Endothelial cell of umbilical vein (primary cell): ENCODE measurements at regions not wholly inside any gene's neighbourhood (a gene's known extent, or its start where the extent isn't known, plus 50 kb on each side); places are given as distances from the start of the nearest gene placed in this dataset.

Source experiments
- BruUV-seq: library from RNA; stranded (reverse); fragments of 400-500 nt; replicated peaks from 2 replicates; lab custom pipeline; 2021; lab: Mats Ljungman, UMichigan
- CTCF ChIA-PET: fragments of 300-600, 350-600 bp; sonication (Branson Sonifier 250); formaldehyde crosslinking; loops from one replicate; lab custom pipeline; 2021; ENCODE audit warnings: antibody characterized with exemption, inconsistent platforms; lab: Charles Lee
- POLR2A ChIA-PET: fragments of 300-600, 350-600 bp; sonication (Branson Sonifier 250); formaldehyde crosslinking; loops from one replicate; lab custom pipeline; 2021; ENCODE audit warnings: antibody characterized with exemption, inconsistent platforms; lab: Charles Lee
- DNase-seq: peaks from one replicate; pipeline ENCODE4 v3.0.0-alpha.2; 2011; ENCODE audit warnings: low read depth, low spot score
- FAIRE-seq: peaks from 2 replicates; lab custom pipeline; 2011; peaks lifted over from hg19 to GRCh38; lab: Jason Lieb, UNC
- H2AFZ ChIP-seq: 2 replicates; pipeline ENCODE4 v1.6.0; 2012; ENCODE audit warnings: low read depth, low read length, control low read depth, inconsistent platforms
- H3K27ac ChIP-seq: 2 replicates; pipeline ENCODE4 v1.5.1; 2011; ENCODE audit warnings: low read depth, mild to moderate bottlenecking, control low read depth, low read length, moderate library complexity; ENCODE audit not compliant: insufficient read depth
- H3K27me3 ChIP-seq, 2 experiments: 2 replicates each; pipeline versions ENCODE4 v1.6.0 to v1.6.1; 2011; ENCODE audit warnings: low read length in 2 of 2, mixed read lengths in 1 of 2; ENCODE audit not compliant: control insufficient read depth in 2 of 2, insufficient read depth in 2 of 2
- H3K36me3 ChIP-seq, 2 experiments: 2 replicates in 1 of 2; 3 replicates in 1 of 2; pipeline ENCODE4 v1.5.1; 2011; ENCODE audit warnings: low read length in 2 of 2, mild to moderate bottlenecking in 1 of 2, moderate library complexity in 1 of 2; ENCODE audit not compliant: control insufficient read depth in 2 of 2, insufficient read depth in 2 of 2; ENCODE audit errors: extremely low read depth in 1 of 2
- H3K4me1 ChIP-seq: 3 replicates; pipeline ENCODE4 v1.5.1; 2011; ENCODE audit warnings: mild to moderate bottlenecking, low read length; ENCODE audit not compliant: control insufficient read depth, insufficient read depth; ENCODE audit errors: extremely low read depth
- H3K4me2 ChIP-seq: 2 replicates; pipeline ENCODE4 v1.6.1; 2011; ENCODE audit warnings: low read length, control low read depth, mixed read lengths; ENCODE audit not compliant: insufficient read depth
- H3K4me3 ChIP-seq, 3 experiments: fragments of 200-600 bp in 1 of 3; sonication (generic), shearing (Covaris generic) in 1 of 3; replicated peaks in 1 of 3; 2 replicates each; pipeline ENCODE4 v1.5.1; 2011 to 2016; ENCODE audit warnings: control low read depth in 3 of 3, low read length in 3 of 3, mild to moderate bottlenecking in 2 of 3, inconsistent platforms in 1 of 3, low read depth in 1 of 3, moderate library complexity in 1 of 3; ENCODE audit not compliant: insufficient read depth in 1 of 3
- H3K79me2 ChIP-seq: 2 replicates; pipeline ENCODE4 v1.6.0; 2012; ENCODE audit warnings: low read length, inconsistent platforms; ENCODE audit not compliant: control insufficient read depth, insufficient read depth
- H3K9ac ChIP-seq: replicated peaks from 2 replicates; pipeline ENCODE3; 2011; ENCODE audit warnings: low read length, control low read depth; ENCODE audit not compliant: insufficient read depth; ENCODE audit errors: extremely low read depth
- H3K9me1 ChIP-seq: replicated peaks from 3 replicates; pipeline ENCODE4 v1.6.0; 2011; ENCODE audit warnings: mild to moderate bottlenecking, low read length; ENCODE audit not compliant: control insufficient read depth, insufficient read depth; ENCODE audit errors: extremely low read depth
- H3K9me3 ChIP-seq: replicated peaks from 2 replicates; pipeline ENCODE4 v1.5.1; 2012; ENCODE audit warnings: low read length, inconsistent platforms; ENCODE audit not compliant: control insufficient read depth, insufficient read depth
- H4K20me1 ChIP-seq: replicated peaks from 2 replicates; pipeline ENCODE3; 2011; ENCODE audit warnings: mild to moderate bottlenecking, low read length; ENCODE audit not compliant: control insufficient read depth, insufficient read depth; ENCODE audit errors: extremely low read depth
- CTCF ChIP-seq, 2 donors: IDR thresholded peaks; 1 replicate in 1 of 2; 2 replicates in 1 of 2; pipeline ENCODE4 v1.5.1; 2011; ENCODE audit warnings: low read length in 2 of 2, mild to moderate bottlenecking in 2 of 2, moderate library complexity in 2 of 2, control low read depth in 1 of 2, inconsistent platforms in 1 of 2, low read depth in 1 of 2; ENCODE audit not compliant: insufficient read depth in 1 of 2; ENCODE audit errors: extremely low read depth in 1 of 2
- EZH2 ChIP-seq: IDR thresholded peaks from 2 replicates; pipeline ENCODE4 v1.6.1; 2012; ENCODE audit warnings: borderline replicate concordance, low read depth, mild to moderate bottlenecking, moderate library complexity, low read length, inconsistent platforms; ENCODE audit not compliant: severe bottlenecking
- FOS ChIP-seq: IDR thresholded peaks from 2 replicates; pipeline ENCODE4 v1.6.1; 2011; ENCODE audit warnings: mild to moderate bottlenecking, low read length, moderate library complexity, borderline replicate concordance; ENCODE audit not compliant: insufficient read depth
- GATA2 ChIP-seq: IDR thresholded peaks from 2 replicates; pipeline ENCODE4 v1.7.0; 2011; ENCODE audit warnings: low read depth, mild to moderate bottlenecking, moderate library complexity, mixed read lengths, low read length; ENCODE audit not compliant: insufficient read length, insufficient read depth
- JUN ChIP-seq: IDR thresholded peaks from 2 replicates; pipeline ENCODE4 v1.6.1; 2011; ENCODE audit warnings: borderline replicate concordance, low read depth; ENCODE audit not compliant: insufficient read length, insufficient read depth
- MAX ChIP-seq: IDR thresholded peaks from 2 replicates; pipeline ENCODE4 v1.6.1; 2011; ENCODE audit not compliant: insufficient read depth, insufficient read length
- MYC ChIP-seq: IDR thresholded peaks from one replicate; pipeline ENCODE4 v1.6.1; 2011; ENCODE audit warnings: mild to moderate bottlenecking, low read depth, low read length
- POLR2A ChIP-seq: IDR thresholded peaks from 2 replicates; pipeline ENCODE4 v1.6.1; 2012; ENCODE audit warnings: low read depth, mild to moderate bottlenecking, control low read depth, low read length
- POLR2AphosphoS5 ChIP-seq: IDR thresholded peaks from 2 replicates; pipeline ENCODE4 v1.6.1; 2012; ENCODE audit warnings: low read depth, mild to moderate bottlenecking, control low read depth, low read length, moderate library complexity; ENCODE audit not compliant: insufficient read depth
- dilution Hi-C: fragments of 300-500 bp; cut with MboI; formaldehyde crosslinking; loops from one replicate; pipeline ENCODE4 v1.15.0; 2019; ENCODE audit warnings: low sequenced_read_pairs; ENCODE audit not compliant: extremely low pct_ligation_motif_present
- intact Hi-C: fragments of 100-400 bp; cut with micrococcal nuclease; formaldehyde crosslinking; loops from one replicate; pipeline ENCODE4 v1.10.0; 2022

- Histone ChIP-seq H4K20me1 (no peaks in the 10 kb centered on the region), H3K4me3 (no peak overlapping the region), H2AFZ (no peak overlapping the region), H3K27me3 (peaks cover 2% of the 10 kb centered on the region in 2 experiments), H3K36me3 (no peaks in the 10 kb centered on the region), H3K79me2 (no peaks in the 10 kb centered on the region), H3K9ac (no peak overlapping the region), H3K4me2 (no peak overlapping the region), H3K27ac (no peak overlapping the region), H3K9me1 (no peaks in the 10 kb centered on the region), H3K4me1 (no peaks in the 10 kb centered on the region), H3K9me3 (no peaks in the 10 kb centered on the region)
- ChIA-PET POLR2A (no interaction called here), CTCF (no interaction called here)
- no peak for TF ChIP-seq POLR2AphosphoS5
- TF ChIP-seq GATA2, result no peak
- no peak for TF ChIP-seq POLR2A
- no peak for TF ChIP-seq MAX
- TF ChIP-seq CTCF (IDR thresholded peaks at IDR 0.05; ENCODE audit: extremely low read depth in 1 of 2, insufficient read depth in 1 of 2, low read depth in 1 of 2, low read length in 2 of 2), result no peak
- no peak for TF ChIP-seq MYC
- DNase-seq, result no peak
- no peak for FAIRE-seq
- BruUV-seq, result no TSS peak
- dilution Hi-C loops, result no loop called here
- intact Hi-C loops, result no loop called here
These were observed 107.0 kb upstream of the PARD3 start for GRCh38 chr10:34922138-34922537.

GRCh38 chr10:34920578-34920977, 105.5 kb upstream of the PARD3 start:
- no peak overlapping the region for H3K4me2 ChIP-seq
- ChIA-PET CTCF (interaction anchor here (1.2 kb wide), 1 partner anchor 45 kb away, joined by 3 read pairs; no protein-coding TSS in a partner anchor), POLR2A (no interaction called here)
- no peaks in the 10 kb centered on the region for H3K79me2 ChIP-seq
- no peaks in the 10 kb centered on the region for H3K9me1 ChIP-seq
- DNase-seq, result no peak
- H3K27me3 ChIP-seq, result peaks cover 2% of the 10 kb centered on the region in 2 experiments
- no peaks in the 10 kb centered on the region for H3K4me1 ChIP-seq
- TF ChIP-seq POLR2A (no peak), EZH2 (no peak), JUN (no peak), CTCF (IDR thresholded peaks at IDR 0.05; ENCODE audit: extremely low read depth in 1 of 2, insufficient read depth in 1 of 2, low read depth in 1 of 2, low read length in 2 of 2) (no peak), FOS (no peak), MAX (no peak), POLR2AphosphoS5 (no peak), GATA2 (no peak), MYC (no peak)
- H2AFZ ChIP-seq, result no peak overlapping the region
- no peak for FAIRE-seq
- H3K27ac ChIP-seq, result no peak overlapping the region
- no peak overlapping the region for H3K9ac ChIP-seq
- no peak overlapping the region for H3K4me3 ChIP-seq
- dilution Hi-C loops, result no loop called here
- intact Hi-C loops, result no loop called here
- H4K20me1 ChIP-seq, result no peaks in the 10 kb centered on the region
- no TSS peak for BruUV-seq
- H3K36me3 ChIP-seq, result no peaks in the 10 kb centered on the region
- no peaks in the 10 kb centered on the region for H3K9me3 ChIP-seq
